ENCODE measurements at regions not wholly inside any gene's neighbourhood (a gene's known extent, or its start where the extent isn't known, plus 50 kb on each side); places are given as distances from the start of the nearest gene placed in this dataset.

GRCh38 chr12:63480186-63480585 lies 188.1 kb downstream of the DPY19L2 start:
- no peaks in the 10 kb centered on the region for H3K27me3 ChIP-seq (replicated peaks; ENCODE audit: control insufficient read depth, insufficient read depth, low read length)
- no peak overlapping the region for H3K4me3 ChIP-seq (replicated peaks; ENCODE audit: low read depth, low read length)
- no peak for DNase-seq (ENCODE audit: extremely low read depth, insufficient read length)
- TF ChIP-seq, protein P1, sequence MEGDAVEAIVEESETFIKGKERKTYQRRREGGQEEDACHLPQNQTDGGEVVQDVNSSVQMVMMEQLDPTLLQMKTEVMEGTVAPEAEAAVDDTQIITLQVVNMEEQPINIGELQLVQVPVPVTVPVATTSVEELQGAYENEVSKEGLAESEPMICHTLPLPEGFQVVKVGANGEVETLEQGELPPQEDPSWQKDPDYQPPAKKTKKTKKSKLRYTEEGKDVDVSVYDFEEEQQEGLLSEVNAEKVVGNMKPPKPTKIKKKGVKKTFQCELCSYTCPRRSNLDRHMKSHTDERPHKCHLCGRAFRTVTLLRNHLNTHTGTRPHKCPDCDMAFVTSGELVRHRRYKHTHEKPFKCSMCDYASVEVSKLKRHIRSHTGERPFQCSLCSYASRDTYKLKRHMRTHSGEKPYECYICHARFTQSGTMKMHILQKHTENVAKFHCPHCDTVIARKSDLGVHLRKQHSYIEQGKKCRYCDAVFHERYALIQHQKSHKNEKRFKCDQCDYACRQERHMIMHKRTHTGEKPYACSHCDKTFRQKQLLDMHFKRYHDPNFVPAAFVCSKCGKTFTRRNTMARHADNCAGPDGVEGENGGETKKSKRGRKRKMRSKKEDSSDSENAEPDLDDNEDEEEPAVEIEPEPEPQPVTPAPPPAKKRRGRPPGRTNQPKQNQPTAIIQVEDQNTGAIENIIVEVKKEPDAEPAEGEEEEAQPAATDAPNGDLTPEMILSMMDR (IDR thresholded peaks at IDR 0.05; ENCODE audit: insufficient read depth, low read length, poor library complexity, severe bottlenecking), result no peak
- no peaks in the 10 kb centered on the region for H3K36me3 ChIP-seq (ENCODE audit: control insufficient read depth, insufficient read depth, low read length)

- Histone ChIP-seq H3K36me3 (ENCODE audit: control insufficient read depth, insufficient read depth, low read length) (no peaks in the 10 kb centered on the region), H3K27me3 (replicated peaks; ENCODE audit: control insufficient read depth, insufficient read depth, low read length) (no peaks in the 10 kb centered on the region), H3K4me3 (replicated peaks; ENCODE audit: low read depth, low read length) (no peak overlapping the region)
- TF ChIP-seq, protein P1 (IDR thresholded peaks at IDR 0.05; ENCODE audit: insufficient read depth, low read length, poor library complexity, severe bottlenecking), result no peak
- DNase-seq (ENCODE audit: extremely low read depth, insufficient read length), result no peak
Measured at GRCh38 chr12:63470161-63470560, 198.1 kb downstream of the DPY19L2 start.

DNA sequence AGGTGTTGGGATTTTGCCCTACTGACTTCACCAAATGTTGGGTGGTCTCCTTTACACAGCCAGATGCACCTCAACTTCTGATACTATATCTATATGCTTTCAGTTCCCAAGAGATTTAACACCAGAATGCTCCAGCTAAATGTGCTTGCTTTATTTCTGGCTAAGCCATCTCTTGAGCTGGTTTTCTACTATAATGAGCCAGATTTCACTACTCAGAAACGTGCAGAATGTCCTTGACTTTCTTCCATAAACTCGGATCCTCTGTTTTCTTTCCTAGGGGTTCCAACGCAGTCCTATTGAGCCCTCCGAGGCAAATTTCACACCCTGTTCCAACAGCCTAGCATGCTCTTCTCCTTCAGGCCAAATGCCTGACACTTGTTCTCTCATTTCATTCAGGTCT lies 200.3 kb downstream of the DPY19L2 start:
- DNase-seq (ENCODE audit: extremely low read depth, insufficient read length), result no peak
- Histone ChIP-seq H3K4me3 (replicated peaks; ENCODE audit: low read depth, low read length) (no peak overlapping the region), H3K36me3 (ENCODE audit: control insufficient read depth, insufficient read depth, low read length) (no peaks in the 10 kb centered on the region), H3K27me3 (replicated peaks; ENCODE audit: control insufficient read depth, insufficient read depth, low read length) (no peaks in the 10 kb centered on the region)
- TF ChIP-seq, protein P1 (IDR thresholded peaks at IDR 0.05; ENCODE audit: insufficient read depth, low read length, poor library complexity, severe bottlenecking), result no peak

GRCh38 chr12:63457857-63458256 lies 210.4 kb downstream of the DPY19L2 start:
- no peak for DNase-seq (ENCODE audit: extremely low read depth, insufficient read length)
- H3K36me3 ChIP-seq (ENCODE audit: control insufficient read depth, insufficient read depth, low read length), result no peaks in the 10 kb centered on the region
- no peaks in the 10 kb centered on the region for H3K27me3 ChIP-seq (replicated peaks; ENCODE audit: control insufficient read depth, insufficient read depth, low read length)
- TF ChIP-seq, protein P1 (IDR thresholded peaks at IDR 0.05; ENCODE audit: insufficient read depth, low read length, poor library complexity, severe bottlenecking), result no peak
- no peak overlapping the region for H3K4me3 ChIP-seq (replicated peaks; ENCODE audit: low read depth, low read length)

DNA sequence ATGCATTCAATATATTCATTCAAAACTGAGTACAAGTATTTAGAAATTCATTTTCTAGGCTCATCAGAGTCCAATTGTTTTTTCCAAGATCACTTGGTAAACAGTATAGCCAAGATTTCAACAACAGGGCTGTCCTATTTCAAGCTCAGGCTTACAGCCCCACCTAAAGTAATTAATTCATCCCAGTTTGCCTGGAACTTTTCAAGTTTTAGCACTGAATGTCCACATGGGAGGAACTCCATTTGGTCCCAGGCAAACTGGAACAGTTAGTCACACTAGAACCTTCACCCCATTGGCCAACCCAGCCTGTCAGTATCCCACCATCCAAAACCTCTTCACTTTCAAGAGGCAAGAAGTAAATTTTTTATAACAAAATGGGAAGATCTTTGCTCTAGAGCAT lies 210.9 kb downstream of the DPY19L2 start:
- H3K36me3 ChIP-seq (ENCODE audit: control insufficient read depth, insufficient read depth, low read length), result no peaks in the 10 kb centered on the region
- TF ChIP-seq, protein P1 (IDR thresholded peaks at IDR 0.05; ENCODE audit: insufficient read depth, low read length, poor library complexity, severe bottlenecking), result no peak
- no peak for DNase-seq (ENCODE audit: extremely low read depth, insufficient read length)
- no peak overlapping the region for H3K4me3 ChIP-seq (replicated peaks; ENCODE audit: low read depth, low read length)
- H3K27me3 ChIP-seq (replicated peaks; ENCODE audit: control insufficient read depth, insufficient read depth, low read length), result no peaks in the 10 kb centered on the region

DNA sequence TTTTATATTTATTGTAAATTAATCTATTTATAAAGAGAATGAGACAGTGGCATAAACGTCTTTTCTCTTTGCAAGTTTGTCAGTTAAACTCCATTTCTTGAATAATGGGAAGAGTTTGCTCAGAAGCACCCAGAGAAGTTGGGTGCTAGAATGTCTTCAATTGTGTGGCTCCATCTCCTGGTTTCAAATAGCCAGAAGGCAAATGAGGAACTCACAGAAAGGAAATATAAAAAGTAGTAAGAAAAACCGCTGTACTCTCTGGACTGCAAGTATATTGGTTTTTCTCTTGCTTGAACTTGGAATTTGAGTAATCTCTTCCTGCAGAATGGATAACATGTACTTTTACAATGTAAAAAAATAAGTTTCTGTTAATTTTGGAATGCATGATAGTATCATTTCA lies 217.5 kb downstream of the DPY19L2 start:
- H3K4me3 ChIP-seq (replicated peaks; ENCODE audit: low read depth, low read length), result no peak overlapping the region
- H3K27me3 ChIP-seq (replicated peaks; ENCODE audit: control insufficient read depth, insufficient read depth, low read length), result no peaks in the 10 kb centered on the region
- DNase-seq (ENCODE audit: extremely low read depth, insufficient read length), result no peak
- TF ChIP-seq, protein P1 (IDR thresholded peaks at IDR 0.05; ENCODE audit: insufficient read depth, low read length, poor library complexity, severe bottlenecking), result no peak
- no peaks in the 10 kb centered on the region for H3K36me3 ChIP-seq (ENCODE audit: control insufficient read depth, insufficient read depth, low read length)

Data from GM06990 (cell line).